Type B pancreatic cell (in vitro differentiated cells): ENCODE measurements at regions not wholly inside any gene's neighbourhood (a gene's known extent, or its start where the extent isn't known, plus 50 kb on each side); places are given as distances from the start of the nearest gene placed in this dataset.

Experiments
- DNase-seq: peaks from one replicate; pipeline ENCODE4 v3.0.0; 2021; ENCODE audit warnings: mixed read lengths; ENCODE audit not compliant: unreplicated experiment; ENCODE audit errors: extremely low spot score
- H3K27ac Mint-ChIP-seq: 2 replicates; pipeline ENCODE4 v1.8.0; 2021; ENCODE audit warnings: mild to moderate bottlenecking, mixed read lengths
- H3K27me3 Mint-ChIP-seq: 2 replicates; pipeline ENCODE4 v1.8.0; 2021; ENCODE audit warnings: mixed read lengths
- H3K36me3 Mint-ChIP-seq: 2 replicates; pipeline ENCODE4 v1.8.0; 2021; ENCODE audit warnings: mixed read lengths
- H3K4me1 Mint-ChIP-seq: one replicate; pipeline ENCODE4 v1.8.0; 2021; ENCODE audit warnings: mixed read lengths; ENCODE audit not compliant: unreplicated experiment
- H3K4me3 Mint-ChIP-seq: 2 replicates; pipeline ENCODE4 v1.8.0; 2021; ENCODE audit warnings: mild to moderate bottlenecking, mixed read lengths
- H3K9me3 Mint-ChIP-seq: 2 replicates; pipeline ENCODE4 v1.8.0; 2021; ENCODE audit warnings: mixed read lengths
- TF ChIP-seq, protein P1 (sequence below): fragments of 200-600 bp; sonication (generic); conservative IDR thresholded peaks from 2 replicates; pipeline ENCODE4 v1.5.0; 2021; ENCODE audit warnings: antibody characterized with exemption, mild to moderate bottlenecking

DNA sequence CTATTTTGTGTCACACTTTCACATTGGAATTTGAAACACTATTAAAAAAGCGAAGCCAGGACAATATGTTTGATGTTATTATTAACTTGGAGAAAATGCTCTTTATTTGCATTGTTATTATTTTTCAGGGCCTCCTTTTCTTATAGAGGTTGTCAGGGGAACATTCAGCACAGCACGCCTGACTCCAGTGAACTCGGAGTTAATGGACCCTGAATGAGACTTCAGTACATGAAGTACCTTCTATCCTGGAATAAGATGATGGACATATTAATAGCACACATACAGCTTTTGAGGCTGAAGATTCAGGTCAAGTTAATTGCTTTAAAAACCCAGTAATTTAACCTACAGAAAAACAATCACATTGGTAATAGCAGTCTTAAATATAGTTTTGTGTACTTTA is 652.9 kb downstream of the SEMA5A start:
- no peaks in the 10 kb centered on the region for H3K9me3 Mint-ChIP-seq
- H3K4me1 Mint-ChIP-seq = no peaks in the 10 kb centered on the region
- no peak overlapping the region for H3K4me3 Mint-ChIP-seq
- no peak for DNase-seq
- H3K36me3 Mint-ChIP-seq = no peaks in the 10 kb centered on the region
- TF ChIP-seq, protein P1, sequence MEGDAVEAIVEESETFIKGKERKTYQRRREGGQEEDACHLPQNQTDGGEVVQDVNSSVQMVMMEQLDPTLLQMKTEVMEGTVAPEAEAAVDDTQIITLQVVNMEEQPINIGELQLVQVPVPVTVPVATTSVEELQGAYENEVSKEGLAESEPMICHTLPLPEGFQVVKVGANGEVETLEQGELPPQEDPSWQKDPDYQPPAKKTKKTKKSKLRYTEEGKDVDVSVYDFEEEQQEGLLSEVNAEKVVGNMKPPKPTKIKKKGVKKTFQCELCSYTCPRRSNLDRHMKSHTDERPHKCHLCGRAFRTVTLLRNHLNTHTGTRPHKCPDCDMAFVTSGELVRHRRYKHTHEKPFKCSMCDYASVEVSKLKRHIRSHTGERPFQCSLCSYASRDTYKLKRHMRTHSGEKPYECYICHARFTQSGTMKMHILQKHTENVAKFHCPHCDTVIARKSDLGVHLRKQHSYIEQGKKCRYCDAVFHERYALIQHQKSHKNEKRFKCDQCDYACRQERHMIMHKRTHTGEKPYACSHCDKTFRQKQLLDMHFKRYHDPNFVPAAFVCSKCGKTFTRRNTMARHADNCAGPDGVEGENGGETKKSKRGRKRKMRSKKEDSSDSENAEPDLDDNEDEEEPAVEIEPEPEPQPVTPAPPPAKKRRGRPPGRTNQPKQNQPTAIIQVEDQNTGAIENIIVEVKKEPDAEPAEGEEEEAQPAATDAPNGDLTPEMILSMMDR = no peak
- peaks cover 10% of the 10 kb centered on the region for H3K27me3 Mint-ChIP-seq
- H3K27ac Mint-ChIP-seq = no peak overlapping the region

DNA sequence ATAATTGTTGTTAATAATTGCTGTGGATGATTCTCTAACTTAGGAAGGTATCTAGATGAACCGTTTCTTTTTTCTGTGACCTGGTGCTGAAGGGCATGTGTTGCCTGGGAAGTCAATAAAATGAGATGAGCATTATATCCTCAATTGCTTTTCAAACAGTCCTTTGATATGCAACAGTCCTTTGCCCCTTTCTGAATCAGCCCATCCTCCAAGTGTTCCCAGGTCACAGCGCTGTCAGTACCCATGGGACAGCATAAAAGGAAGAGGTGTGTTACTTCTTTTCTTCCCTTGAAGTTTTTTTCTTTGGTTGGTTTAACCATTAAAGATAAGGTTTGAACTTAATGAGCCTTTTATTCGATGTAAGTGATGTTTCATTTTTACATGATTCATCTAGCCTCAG is 651.8 kb downstream of the SEMA5A start:
- H3K4me1 Mint-ChIP-seq = no peaks in the 10 kb centered on the region
- H3K9me3 Mint-ChIP-seq = no peaks in the 10 kb centered on the region
- peaks cover 10% of the 10 kb centered on the region for H3K27me3 Mint-ChIP-seq
- no peak for DNase-seq
- TF ChIP-seq, protein P1 = no peak
- no peaks in the 10 kb centered on the region for H3K36me3 Mint-ChIP-seq
- H3K27ac Mint-ChIP-seq = no peak overlapping the region
- no peak overlapping the region for H3K4me3 Mint-ChIP-seq

DNA sequence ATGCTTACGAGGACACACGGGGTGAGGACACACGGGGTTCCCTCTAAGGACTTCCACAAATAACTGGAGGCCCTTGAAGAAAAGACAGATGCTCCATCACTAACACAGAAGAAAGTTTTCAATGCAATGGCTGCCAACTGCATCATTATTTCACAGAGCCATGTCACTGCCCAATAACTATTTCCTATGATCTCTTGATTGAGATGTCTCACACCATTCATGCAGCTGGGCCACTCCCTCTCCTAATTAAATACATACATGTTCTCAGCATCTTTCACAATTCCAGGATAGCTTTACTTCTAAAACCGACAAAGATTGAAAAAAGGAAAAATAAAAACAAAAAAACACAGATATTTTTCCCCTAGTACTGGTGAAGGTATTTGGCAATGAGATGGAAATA is 650.8 kb downstream of the SEMA5A start:
- TF ChIP-seq, protein P1 = no peak
- Mint-ChIP-seq H3K27me3 (peaks cover 10% of the 10 kb centered on the region), H3K4me3 (no peak overlapping the region), H3K9me3 (no peaks in the 10 kb centered on the region), H3K27ac (no peak overlapping the region), H3K4me1 (no peaks in the 10 kb centered on the region), H3K36me3 (no peaks in the 10 kb centered on the region)
- no peak for DNase-seq

DNA sequence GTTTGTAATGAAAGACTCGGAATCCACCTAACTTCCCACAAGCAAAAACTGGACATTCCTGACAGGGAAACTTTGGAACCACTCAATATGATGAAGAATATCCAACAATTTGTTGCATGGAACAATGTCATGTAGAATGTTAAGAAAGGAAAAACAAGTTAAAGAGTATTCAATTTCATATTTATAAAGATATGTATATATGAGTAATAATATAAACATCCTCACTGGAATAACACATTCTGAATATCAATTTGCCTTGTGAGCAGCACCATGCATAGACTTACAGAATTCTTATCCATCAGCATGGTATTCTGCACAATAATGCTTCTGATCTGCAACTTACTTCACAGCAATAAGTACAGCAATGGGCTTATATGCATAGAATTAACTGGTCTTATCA is 650.3 kb downstream of the SEMA5A start:
- Mint-ChIP-seq H3K36me3 (no peaks in the 10 kb centered on the region), H3K27ac (no peak overlapping the region), H3K4me3 (no peak overlapping the region), H3K9me3 (no peaks in the 10 kb centered on the region), H3K27me3 (peaks cover 10% of the 10 kb centered on the region), H3K4me1 (no peaks in the 10 kb centered on the region)
- TF ChIP-seq, protein P1 = no peak
- DNase-seq = no peak

DNA sequence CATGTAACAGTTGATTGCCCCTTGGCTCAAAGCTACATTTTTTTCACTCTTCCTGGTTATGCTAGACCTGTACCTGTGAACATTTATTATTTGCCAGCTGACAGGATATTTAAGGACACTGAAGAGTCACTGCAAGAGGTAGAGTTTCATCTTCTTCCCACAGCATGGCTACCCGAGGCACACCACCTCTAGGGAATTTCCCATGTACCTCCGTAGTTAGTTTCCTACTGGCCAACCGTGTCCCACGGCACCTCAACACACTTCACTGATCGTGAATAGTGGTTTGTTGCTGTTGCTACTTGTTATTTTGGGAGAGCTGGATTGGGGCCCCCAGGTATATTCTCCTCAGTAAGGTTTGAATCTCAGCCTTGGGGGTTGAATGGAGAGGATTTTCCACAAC is 648.6 kb downstream of the SEMA5A start:
- Mint-ChIP-seq H3K4me3 (no peak overlapping the region), H3K36me3 (no peaks in the 10 kb centered on the region), H3K27me3 (peaks cover 8% of the 10 kb centered on the region), H3K27ac (no peak overlapping the region), H3K4me1 (no peaks in the 10 kb centered on the region), H3K9me3 (no peaks in the 10 kb centered on the region)
- DNase-seq = no peak
- TF ChIP-seq, protein P1 = no peak

DNA sequence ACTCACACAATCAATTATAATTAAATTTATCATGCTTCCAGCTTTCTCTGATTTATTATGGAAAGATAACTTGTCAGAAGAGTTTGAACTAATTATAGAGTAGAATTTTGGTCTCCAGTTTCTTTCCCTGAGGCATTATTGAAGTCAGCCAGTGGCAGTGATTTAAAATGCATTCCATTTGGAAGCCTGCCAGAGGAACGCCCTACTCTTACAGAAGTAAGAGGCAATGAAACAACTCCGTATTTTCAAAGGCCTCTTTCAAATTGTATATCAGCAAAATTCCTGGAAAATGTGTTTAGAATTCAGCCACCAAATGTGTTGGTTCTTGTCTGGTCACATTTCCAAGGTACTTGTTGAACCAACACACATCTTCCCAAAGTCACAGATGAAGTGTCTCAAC is 640.9 kb downstream of the SEMA5A start:
- Mint-ChIP-seq H3K27ac (no peak overlapping the region), H3K4me1 (peaks cover 7% of the 10 kb centered on the region), H3K4me3 (no peak overlapping the region), H3K9me3 (peaks cover 19% of the 10 kb centered on the region), H3K27me3 (peaks cover 18% of the 10 kb centered on the region), H3K36me3 (no peaks in the 10 kb centered on the region)
- DNase-seq = no peak
- TF ChIP-seq, protein P1 = no peak
